Kidney epithelial cell (primary cell): ENCODE measurements at regions not wholly inside any gene's neighbourhood (a gene's known extent, or its start where the extent isn't known, plus 50 kb on each side); places are given as distances from the start of the nearest gene placed in this dataset.

Source experiments
- DNase-seq: peaks from one replicate; pipeline ENCODE4 v3.0.0-alpha.2; 2010; ENCODE audit warnings: low read depth
- H3K27me3 ChIP-seq: 2 replicates; pipeline ENCODE4 v1.6.0; 2011; ENCODE audit warnings: low read length; ENCODE audit not compliant: control insufficient read depth, insufficient read depth
- H3K36me3 ChIP-seq: 2 replicates; pipeline ENCODE4 v1.5.1; 2011; ENCODE audit warnings: low read length; ENCODE audit not compliant: control insufficient read depth, insufficient read depth
- H3K4me3 ChIP-seq: 2 replicates; pipeline ENCODE4 v1.5.1; 2011; ENCODE audit warnings: low read depth, mild to moderate bottlenecking, control low read depth, low read length
- CTCF ChIP-seq: IDR thresholded peaks from 2 replicates; pipeline ENCODE4 v1.5.1; 2011; ENCODE audit warnings: mild to moderate bottlenecking, moderate library complexity, low read length, control low read depth, inconsistent platforms; ENCODE audit not compliant: insufficient read depth, poor library complexity, severe bottlenecking

GRCh38 chr11:104761511-104761910 is 136.7 kb downstream of the CASP12 start:
- Histone ChIP-seq H3K4me3 (no peak overlapping the region), H3K27me3 (no peaks in the 10 kb centered on the region), H3K36me3 (no peaks in the 10 kb centered on the region)
- no peak for DNase-seq
- TF ChIP-seq CTCF: no peak

GRCh38 chr11:104759464-104759863 is 138.8 kb downstream of the CASP12 start:
- TF ChIP-seq CTCF: no peak
- Histone ChIP-seq H3K4me3 (no peak overlapping the region), H3K27me3 (no peaks in the 10 kb centered on the region), H3K36me3 (no peaks in the 10 kb centered on the region)
- DNase-seq: no peak

DNA sequence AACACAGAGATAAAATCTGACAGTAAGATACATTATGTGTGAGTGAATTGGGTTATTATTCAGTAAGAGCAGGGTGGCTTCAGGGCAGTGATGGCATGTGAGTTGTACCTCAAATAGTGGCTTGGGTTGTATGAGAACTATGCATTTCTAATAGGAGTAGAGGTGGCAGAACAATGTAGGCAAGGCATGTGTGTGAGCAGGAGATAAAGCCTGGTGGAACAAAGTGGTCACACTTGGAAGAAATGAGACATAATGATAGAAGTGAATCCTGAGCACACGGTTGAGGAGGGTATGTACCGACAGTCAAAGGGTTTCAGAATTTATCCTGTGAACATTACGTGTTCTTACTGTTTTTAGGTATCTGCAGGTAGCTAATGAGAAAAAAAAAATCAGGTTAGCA is 159.3 kb downstream of the CASP12 start:
- Histone ChIP-seq H3K27me3 (no peaks in the 10 kb centered on the region), H3K36me3 (no peaks in the 10 kb centered on the region), H3K4me3 (no peak overlapping the region)
- TF ChIP-seq CTCF: no peak
- no peak for DNase-seq

DNA sequence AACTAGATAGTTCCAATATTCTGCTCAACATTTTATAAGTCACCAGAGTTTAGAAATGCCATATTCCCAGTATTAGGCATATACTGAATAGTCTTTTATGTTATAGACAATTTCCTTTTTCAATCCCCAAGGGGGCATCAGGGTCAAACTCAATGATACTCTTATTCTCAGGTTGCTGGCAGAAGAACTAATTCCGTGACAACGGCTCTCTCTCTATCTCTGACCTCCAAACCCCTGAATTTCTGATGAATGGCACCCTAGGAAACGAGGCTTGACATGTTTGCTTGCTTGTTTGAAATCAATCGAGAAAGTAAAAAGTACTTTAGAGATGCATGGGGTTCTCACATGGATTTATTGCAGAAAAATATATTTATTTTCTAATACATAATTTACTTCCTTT is 160.1 kb downstream of the CASP12 start:
- no peak overlapping the region for H3K4me3 ChIP-seq
- no peak for DNase-seq
- no peaks in the 10 kb centered on the region for H3K27me3 ChIP-seq
- H3K36me3 ChIP-seq: no peaks in the 10 kb centered on the region
- TF ChIP-seq CTCF: no peak

GRCh38 chr11:104736502-104736901 is 161.8 kb downstream of the CASP12 start:
- TF ChIP-seq CTCF: no peak
- Histone ChIP-seq H3K4me3 (no peak overlapping the region), H3K36me3 (no peaks in the 10 kb centered on the region), H3K27me3 (no peaks in the 10 kb centered on the region)
- no peak for DNase-seq

DNA sequence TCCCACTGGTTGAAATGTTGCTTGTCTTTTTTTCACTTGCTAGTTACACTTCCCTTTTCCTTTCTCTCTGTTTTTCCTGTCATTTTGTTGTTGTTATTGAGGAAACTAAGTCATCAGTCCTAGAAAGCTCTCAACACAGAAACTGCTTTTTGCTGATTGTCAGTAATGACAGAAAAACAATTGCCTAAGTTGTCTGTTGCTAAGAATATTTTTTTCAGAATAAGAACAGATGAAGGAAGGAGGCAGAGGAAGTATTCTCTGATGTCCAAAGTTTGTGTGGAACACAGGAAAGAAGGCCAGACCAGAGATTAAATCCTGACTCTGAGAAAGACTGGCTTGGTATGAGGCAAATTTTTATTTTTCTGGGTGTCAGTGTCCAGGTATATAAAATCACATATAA is 163.3 kb downstream of the CASP12 start:
- TF ChIP-seq CTCF: no peak
- no peaks in the 10 kb centered on the region for H3K36me3 ChIP-seq
- DNase-seq: no peak
- H3K4me3 ChIP-seq: no peak overlapping the region
- no peaks in the 10 kb centered on the region for H3K27me3 ChIP-seq
